ENCODE measurements at regions not wholly inside any gene's neighbourhood (a gene's known extent, or its start where the extent isn't known, plus 50 kb on each side); places are given as distances from the start of the nearest gene placed in this dataset.

- Histone ChIP-seq H3K27ac (ENCODE audit: poor library complexity, severe bottlenecking) (no peak overlapping the region), H3K9me3 (ENCODE audit: severe bottlenecking) (peaks cover 2% of the 10 kb centered on the region)
Observed at GRCh38 chr2:4656326-4656725, 953.0 kb downstream of the DCDC2C start.

GRCh38 chr2:4662161-4662779 lies 958.9 kb downstream of the DCDC2C start:
- TF ChIP-seq CTCF (IDR thresholded peaks at IDR 0.05; ENCODE audit: poor library complexity, severe bottlenecking), result no peak
- ATAC-seq (ENCODE audit: low read depth), result 0 out of 3 replicates have a peak, but pooled peaks have one; percentile 36
- no peaks in the 10 kb centered on the region for H3K4me1 ChIP-seq (ENCODE audit: insufficient read depth, poor library complexity, severe bottlenecking)
- H3K9me3 ChIP-seq (ENCODE audit: severe bottlenecking), result peaks cover 2% of the 10 kb centered on the region
- H3K4me3 ChIP-seq (ENCODE audit: severe bottlenecking), result no peak overlapping the region
- no peaks in the 10 kb centered on the region for H3K27me3 ChIP-seq (ENCODE audit: insufficient read depth, poor library complexity, severe bottlenecking)
- no peaks in the 10 kb centered on the region for H3K36me3 ChIP-seq (ENCODE audit: low read depth)
- H3K27ac ChIP-seq (ENCODE audit: poor library complexity, severe bottlenecking), result no peak overlapping the region
- DNase-seq (ENCODE audit: low spot score), result no peak

More at GRCh38 chr2:4656326-4656725, 953.0 kb downstream of the DCDC2C start:
- Histone ChIP-seq H3K27me3 (ENCODE audit: insufficient read depth, poor library complexity, severe bottlenecking) (no peaks in the 10 kb centered on the region), H3K4me3 (ENCODE audit: severe bottlenecking) (no peak overlapping the region), H3K4me1 (ENCODE audit: insufficient read depth, poor library complexity, severe bottlenecking) (no peaks in the 10 kb centered on the region), H3K36me3 (ENCODE audit: low read depth) (no peaks in the 10 kb centered on the region)
- DNase-seq (ENCODE audit: low spot score), result no peak
- no peak for ATAC-seq (ENCODE audit: low read depth)
- TF ChIP-seq CTCF (IDR thresholded peaks at IDR 0.05; ENCODE audit: poor library complexity, severe bottlenecking), result no peak

GRCh38 chr2:4668381-4668780 lies 965.0 kb downstream of the DCDC2C start:
- ATAC-seq (ENCODE audit: low read depth), result no peak
- H3K9me3 ChIP-seq (ENCODE audit: severe bottlenecking), result no peaks in the 10 kb centered on the region

GRCh38 chr2:4670331-4670730 lies 967.0 kb downstream of the DCDC2C start:
- DNase-seq (ENCODE audit: low spot score) (no peak), ATAC-seq (ENCODE audit: low read depth) (no peak)
- no peaks in the 10 kb centered on the region for H3K27me3 ChIP-seq (ENCODE audit: insufficient read depth, poor library complexity, severe bottlenecking)
- no peak overlapping the region for H3K4me3 ChIP-seq (ENCODE audit: severe bottlenecking)
- no peaks in the 10 kb centered on the region for H3K36me3 ChIP-seq (ENCODE audit: low read depth)
- no peak for TF ChIP-seq CTCF (IDR thresholded peaks at IDR 0.05; ENCODE audit: poor library complexity, severe bottlenecking)
- H3K27ac ChIP-seq (ENCODE audit: poor library complexity, severe bottlenecking), result no peak overlapping the region
- H3K9me3 ChIP-seq (ENCODE audit: severe bottlenecking), result no peaks in the 10 kb centered on the region
- H3K4me1 ChIP-seq (ENCODE audit: insufficient read depth, poor library complexity, severe bottlenecking), result no peaks in the 10 kb centered on the region

More at GRCh38 chr2:4668381-4668780, 965.0 kb downstream of the DCDC2C start:
- TF ChIP-seq CTCF (IDR thresholded peaks at IDR 0.05; ENCODE audit: poor library complexity, severe bottlenecking), result no peak
- DNase-seq (ENCODE audit: low spot score), result no peak
- Histone ChIP-seq H3K4me3 (ENCODE audit: severe bottlenecking) (no peak overlapping the region), H3K36me3 (ENCODE audit: low read depth) (no peaks in the 10 kb centered on the region), H3K27me3 (ENCODE audit: insufficient read depth, poor library complexity, severe bottlenecking) (no peaks in the 10 kb centered on the region), H3K27ac (ENCODE audit: poor library complexity, severe bottlenecking) (no peak overlapping the region), H3K4me1 (ENCODE audit: insufficient read depth, poor library complexity, severe bottlenecking) (no peaks in the 10 kb centered on the region)

GRCh38 chr2:4673025-4673489 lies 969.7 kb downstream of the DCDC2C start:
- no peak overlapping the region for H3K4me3 ChIP-seq (ENCODE audit: severe bottlenecking)
- DNase-seq (ENCODE audit: low spot score), result no peak
- H3K27ac ChIP-seq (ENCODE audit: poor library complexity, severe bottlenecking), result no peak overlapping the region
- H3K27me3 ChIP-seq (ENCODE audit: insufficient read depth, poor library complexity, severe bottlenecking), result no peaks in the 10 kb centered on the region
- H3K4me1 ChIP-seq (ENCODE audit: insufficient read depth, poor library complexity, severe bottlenecking), result no peaks in the 10 kb centered on the region
- TF ChIP-seq CTCF (IDR thresholded peaks at IDR 0.05; ENCODE audit: poor library complexity, severe bottlenecking), result no peak
- H3K9me3 ChIP-seq (ENCODE audit: severe bottlenecking), result no peaks in the 10 kb centered on the region
- ATAC-seq (ENCODE audit: low read depth), result no peak
- H3K36me3 ChIP-seq (ENCODE audit: low read depth), result no peaks in the 10 kb centered on the region
